ENCODE measurements at regions not wholly inside any gene's neighbourhood (a gene's known extent, or its start where the extent isn't known, plus 50 kb on each side); places are given as distances from the start of the nearest gene placed in this dataset.
A peak's percentile ranks its signal among the peaks of the same experiment; 100 is the strongest.
"Not testable (repeated sequence)": the region's sequence is repeated elsewhere in the genome, so short reads cannot be mapped to it uniquely, and the experiment has no call there.

DNA sequence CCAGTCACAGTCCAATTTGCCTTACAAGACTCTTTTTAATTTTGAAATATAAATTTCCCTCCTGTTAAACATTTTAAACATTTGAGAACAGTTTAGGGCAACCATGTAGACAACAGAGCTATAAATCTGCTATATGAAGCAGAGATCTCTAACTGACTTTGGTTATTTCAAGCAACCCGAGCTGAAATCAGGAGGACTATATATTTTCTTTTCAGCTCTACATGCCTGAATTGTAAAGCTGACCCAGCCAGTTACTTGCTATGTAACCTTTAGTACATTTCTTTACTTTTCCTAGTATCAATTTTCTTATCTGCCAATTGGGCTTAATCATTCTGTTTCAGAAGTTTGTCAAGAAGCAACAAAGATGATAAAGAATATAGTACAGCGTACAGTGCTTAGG lies 457.4 kb upstream of the NECTIN3 start:
- no peak overlapping the region for H3K4me3 ChIP-seq (ENCODE audit: low read length)
- no peak for DNase-seq (ENCODE audit: low read depth)
- TF ChIP-seq, protein P1, sequence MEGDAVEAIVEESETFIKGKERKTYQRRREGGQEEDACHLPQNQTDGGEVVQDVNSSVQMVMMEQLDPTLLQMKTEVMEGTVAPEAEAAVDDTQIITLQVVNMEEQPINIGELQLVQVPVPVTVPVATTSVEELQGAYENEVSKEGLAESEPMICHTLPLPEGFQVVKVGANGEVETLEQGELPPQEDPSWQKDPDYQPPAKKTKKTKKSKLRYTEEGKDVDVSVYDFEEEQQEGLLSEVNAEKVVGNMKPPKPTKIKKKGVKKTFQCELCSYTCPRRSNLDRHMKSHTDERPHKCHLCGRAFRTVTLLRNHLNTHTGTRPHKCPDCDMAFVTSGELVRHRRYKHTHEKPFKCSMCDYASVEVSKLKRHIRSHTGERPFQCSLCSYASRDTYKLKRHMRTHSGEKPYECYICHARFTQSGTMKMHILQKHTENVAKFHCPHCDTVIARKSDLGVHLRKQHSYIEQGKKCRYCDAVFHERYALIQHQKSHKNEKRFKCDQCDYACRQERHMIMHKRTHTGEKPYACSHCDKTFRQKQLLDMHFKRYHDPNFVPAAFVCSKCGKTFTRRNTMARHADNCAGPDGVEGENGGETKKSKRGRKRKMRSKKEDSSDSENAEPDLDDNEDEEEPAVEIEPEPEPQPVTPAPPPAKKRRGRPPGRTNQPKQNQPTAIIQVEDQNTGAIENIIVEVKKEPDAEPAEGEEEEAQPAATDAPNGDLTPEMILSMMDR (IDR thresholded peaks at IDR 0.05; ENCODE audit: insufficient read depth, low read depth, low read length, missing control alignments), result no peak

DNA sequence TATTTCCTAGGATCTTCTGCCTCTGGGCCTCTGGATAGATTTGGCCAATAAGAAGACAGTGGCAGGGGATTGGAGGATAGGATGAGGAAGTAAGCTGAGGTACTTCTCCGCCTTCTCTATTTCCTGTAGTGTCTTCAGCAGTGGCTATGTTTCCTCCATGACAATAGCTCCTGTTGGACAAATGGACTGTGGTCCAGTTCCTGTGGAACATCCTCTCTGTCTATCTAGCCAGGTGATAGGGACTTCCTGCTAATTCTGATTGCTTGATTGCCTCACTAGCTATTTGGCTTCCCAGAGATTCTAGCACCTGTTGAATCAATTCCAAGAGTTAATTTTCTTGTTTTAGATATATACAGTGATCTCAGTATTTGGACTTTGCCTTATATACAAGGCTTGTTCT lies 456.2 kb upstream of the NECTIN3 start:
- no peak for DNase-seq (ENCODE audit: low read depth)
- TF ChIP-seq, protein P1 (IDR thresholded peaks at IDR 0.05; ENCODE audit: insufficient read depth, low read depth, low read length, missing control alignments), result no peak
- H3K4me3 ChIP-seq (ENCODE audit: low read length), result no peak overlapping the region

DNA sequence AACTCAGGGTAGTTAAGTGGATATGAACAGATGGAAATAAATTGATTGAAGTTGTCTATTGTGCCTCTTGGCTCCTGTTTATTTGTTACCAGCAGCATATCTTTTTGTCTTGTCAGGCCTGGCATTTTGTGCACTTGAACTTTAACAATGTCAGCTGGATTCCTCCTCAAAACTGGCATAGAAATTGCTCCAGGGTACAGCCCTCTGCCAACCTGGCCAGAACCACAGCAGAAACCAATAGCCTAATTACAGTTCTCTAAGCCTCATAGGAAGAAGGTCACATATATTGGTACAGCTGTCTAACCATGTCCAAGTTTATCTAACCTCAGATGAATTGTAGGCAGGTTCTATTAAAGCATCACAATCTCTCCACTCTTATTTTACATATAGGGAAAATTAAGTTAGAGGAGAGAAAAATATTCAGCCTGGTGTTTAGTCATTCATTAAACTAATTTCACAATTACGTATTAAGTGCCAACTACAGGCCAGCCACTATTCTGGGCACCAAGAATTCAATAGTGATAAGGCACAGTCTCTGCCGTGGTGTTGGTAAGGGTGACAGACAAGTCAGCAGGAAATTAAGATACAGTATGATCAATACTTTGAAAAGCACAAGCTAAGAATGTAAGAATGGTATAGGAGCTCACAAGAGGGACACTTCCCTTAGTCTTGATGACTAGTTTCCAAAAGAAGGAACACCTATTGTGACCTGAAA lies 452.9 kb upstream of the NECTIN3 start:
- DNase-seq (ENCODE audit: low read depth), result no peak
- H3K4me3 ChIP-seq (ENCODE audit: low read length), result no peak overlapping the region

DNA sequence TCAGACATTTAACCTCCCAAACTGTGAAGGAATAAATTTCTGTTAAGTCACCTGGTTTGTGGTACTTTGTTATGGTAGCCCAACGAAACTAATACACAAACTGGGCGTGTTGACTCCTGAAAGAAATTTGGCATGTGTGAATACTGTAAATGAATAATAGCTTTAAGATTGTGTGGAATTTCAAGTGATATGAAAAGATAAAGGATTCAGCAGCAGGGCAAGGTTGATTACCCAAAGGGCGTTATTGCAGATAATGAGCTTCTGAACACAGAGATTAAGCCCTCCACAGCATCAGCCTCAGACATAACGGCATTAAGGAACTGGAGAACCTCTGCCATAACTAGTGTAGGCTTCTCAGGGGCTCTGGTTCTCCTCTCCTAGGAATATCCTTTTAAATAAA lies 451.5 kb upstream of the NECTIN3 start:
- no peak overlapping the region for H3K4me3 ChIP-seq (ENCODE audit: low read length)
- peak; percentile 7 for DNase-seq (ENCODE audit: low read depth)
- TF ChIP-seq, protein P1 (IDR thresholded peaks at IDR 0.05; ENCODE audit: insufficient read depth, low read depth, low read length, missing control alignments), result no peak

More for the DNA sequence above, 452.9 kb upstream of the NECTIN3 start:
- TF ChIP-seq, protein P1 (IDR thresholded peaks at IDR 0.05; ENCODE audit: insufficient read depth, low read depth, low read length, missing control alignments), result no peak

DNA sequence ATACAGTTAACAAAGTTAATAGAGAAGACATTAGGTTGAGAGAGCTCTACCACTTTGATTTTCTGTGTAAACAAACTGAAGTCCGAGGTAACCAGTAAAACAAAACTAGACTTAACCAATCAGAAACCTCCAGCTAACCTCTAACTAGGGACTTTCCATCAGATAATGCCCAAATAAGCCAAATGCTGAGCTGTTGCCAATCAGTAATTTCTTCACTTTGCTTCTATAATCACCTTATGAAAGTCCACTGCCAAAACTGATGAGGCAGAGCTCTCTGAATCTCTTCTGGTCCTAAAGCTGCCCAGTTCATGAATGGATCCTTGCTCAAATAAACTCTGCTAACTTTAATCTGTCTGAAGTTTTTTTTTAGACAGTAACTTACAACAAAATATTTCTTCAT lies 448.0 kb upstream of the NECTIN3 start:
- TF ChIP-seq, protein P1 (IDR thresholded peaks at IDR 0.05; ENCODE audit: insufficient read depth, low read depth, low read length, missing control alignments), result no peak
- no peak overlapping the region for H3K4me3 ChIP-seq (ENCODE audit: low read length)
- DNase-seq (ENCODE audit: low read depth), result no peak

DNA sequence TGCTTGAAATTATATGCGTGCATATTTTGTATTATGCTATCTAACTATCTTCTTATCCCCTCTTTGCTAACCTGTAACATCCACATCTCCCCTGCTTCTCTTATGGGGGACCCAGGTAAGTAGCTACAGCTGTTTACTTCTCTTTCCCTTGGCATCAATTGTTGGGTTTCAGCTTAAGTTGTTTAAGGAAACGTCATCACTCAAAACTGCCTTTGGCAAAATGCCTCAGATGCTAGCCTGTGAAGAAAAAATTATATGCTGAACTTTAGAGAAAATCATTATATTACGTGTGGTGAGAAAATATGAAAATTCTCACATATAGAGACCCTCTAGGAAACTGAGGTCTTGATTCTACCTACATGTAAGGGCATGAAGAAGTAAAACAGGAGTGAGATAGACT lies 447.0 kb upstream of the NECTIN3 start:
- DNase-seq (ENCODE audit: low read depth), result peak; percentile 7
- no peak overlapping the region for H3K4me3 ChIP-seq (ENCODE audit: low read length)
- TF ChIP-seq, protein P1 (IDR thresholded peaks at IDR 0.05; ENCODE audit: insufficient read depth, low read depth, low read length, missing control alignments), result no peak

DNA sequence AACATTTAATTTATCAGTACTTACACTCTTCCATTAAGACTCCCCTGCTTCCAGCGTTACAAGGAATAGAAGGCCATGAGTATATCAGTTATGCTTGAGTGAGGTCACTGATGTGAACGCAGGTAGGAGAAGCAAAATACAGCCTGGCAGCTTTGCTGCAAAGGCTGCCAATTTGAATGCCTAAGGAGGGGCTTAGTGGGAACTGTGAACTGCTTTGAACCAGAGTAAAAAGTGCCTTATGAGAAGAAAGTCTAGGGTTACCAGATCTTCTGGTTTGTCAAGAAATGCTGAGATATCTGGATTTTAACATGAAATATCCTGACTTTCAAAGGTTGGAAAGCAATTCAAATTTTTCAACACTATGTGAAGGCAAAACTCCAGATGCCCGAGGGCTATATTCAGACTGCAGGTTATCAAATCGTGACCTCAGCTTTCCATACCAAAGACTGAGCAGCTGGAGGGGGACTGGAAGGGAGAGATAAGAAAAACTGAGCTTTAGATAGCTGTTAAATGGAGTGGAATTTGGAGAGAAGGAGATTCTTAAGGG lies 446.3 kb upstream of the NECTIN3 start:
- no peak for DNase-seq (ENCODE audit: low read depth)
- H3K4me3 ChIP-seq (ENCODE audit: low read length), result no peak overlapping the region
- TF ChIP-seq, protein P1 (IDR thresholded peaks at IDR 0.05; ENCODE audit: insufficient read depth, low read depth, low read length, missing control alignments), result no peak

DNA sequence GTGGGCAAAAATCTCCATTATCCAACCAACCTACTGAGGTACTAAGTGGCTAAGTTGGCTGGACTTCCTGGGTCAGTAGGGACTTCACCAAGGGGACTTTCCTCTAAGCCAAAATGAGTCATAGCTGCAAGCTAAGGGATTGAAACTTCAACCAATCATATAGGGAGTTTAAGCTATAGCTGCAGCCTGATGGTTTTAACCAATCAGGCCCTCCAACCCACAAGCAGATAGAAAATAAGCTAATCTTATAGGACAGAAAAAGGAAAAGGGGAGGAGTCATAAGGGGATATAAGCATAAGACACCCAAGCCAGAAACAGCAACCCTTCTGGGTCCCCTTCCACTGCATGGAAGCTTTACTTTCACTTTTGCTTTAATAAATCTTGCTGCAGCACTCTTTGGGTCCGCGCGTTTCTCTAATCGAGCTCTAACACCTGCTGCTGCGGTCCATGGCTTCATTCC lies 444.9 kb upstream of the NECTIN3 start:
- peak; percentile 11 for DNase-seq (ENCODE audit: low read depth)
- not testable (repeated sequence) for H3K4me3 ChIP-seq (ENCODE audit: low read length)

Data from epithelial cell of esophagus (primary cell).